ENCODE measurements at regions not wholly inside any gene's neighbourhood (a gene's known extent, or its start where the extent isn't known, plus 50 kb on each side); places are given as distances from the start of the nearest gene placed in this dataset.

- no peak for DNase-seq
- H3K9me3 ChIP-seq, result no peaks in the 10 kb centered on the region
- H3K4me1 ChIP-seq, result no peaks in the 10 kb centered on the region; the same call in 1 of the 2 replicates
- H3K4me3 ChIP-seq (ENCODE audit: low read depth, low read length), result no peak overlapping the region
- H3K27me3 ChIP-seq, result no peaks in the 10 kb centered on the region
- no peak for TF ChIP-seq CTCF (IDR thresholded peaks at IDR 0.05; ENCODE audit: low read depth, low read length)
- no peaks in the 10 kb centered on the region for H3K36me3 ChIP-seq
These were observed 68.0 kb upstream of the NAALADL2 start for GRCh38 chr3:174791161-174791560.

- DNase-seq, result no peak
- H3K9me3 ChIP-seq, result no peaks in the 10 kb centered on the region
- H3K4me1 ChIP-seq, result no peaks in the 10 kb centered on the region; the same call in 1 of the 2 replicates
- no peaks in the 10 kb centered on the region for H3K27me3 ChIP-seq
- no peaks in the 10 kb centered on the region for H3K36me3 ChIP-seq
- H3K4me3 ChIP-seq (ENCODE audit: low read depth, low read length), result no peak overlapping the region
- TF ChIP-seq CTCF (IDR thresholded peaks at IDR 0.05; ENCODE audit: low read depth, low read length), result no peak
These were observed 66.3 kb upstream of the NAALADL2 start for GRCh38 chr3:174792864-174793263.

All from BE2C (cell line).